ENCODE measurements at regions not wholly inside any gene's neighbourhood (a gene's known extent, or its start where the extent isn't known, plus 50 kb on each side); places are given as distances from the start of the nearest gene placed in this dataset.

DNA sequence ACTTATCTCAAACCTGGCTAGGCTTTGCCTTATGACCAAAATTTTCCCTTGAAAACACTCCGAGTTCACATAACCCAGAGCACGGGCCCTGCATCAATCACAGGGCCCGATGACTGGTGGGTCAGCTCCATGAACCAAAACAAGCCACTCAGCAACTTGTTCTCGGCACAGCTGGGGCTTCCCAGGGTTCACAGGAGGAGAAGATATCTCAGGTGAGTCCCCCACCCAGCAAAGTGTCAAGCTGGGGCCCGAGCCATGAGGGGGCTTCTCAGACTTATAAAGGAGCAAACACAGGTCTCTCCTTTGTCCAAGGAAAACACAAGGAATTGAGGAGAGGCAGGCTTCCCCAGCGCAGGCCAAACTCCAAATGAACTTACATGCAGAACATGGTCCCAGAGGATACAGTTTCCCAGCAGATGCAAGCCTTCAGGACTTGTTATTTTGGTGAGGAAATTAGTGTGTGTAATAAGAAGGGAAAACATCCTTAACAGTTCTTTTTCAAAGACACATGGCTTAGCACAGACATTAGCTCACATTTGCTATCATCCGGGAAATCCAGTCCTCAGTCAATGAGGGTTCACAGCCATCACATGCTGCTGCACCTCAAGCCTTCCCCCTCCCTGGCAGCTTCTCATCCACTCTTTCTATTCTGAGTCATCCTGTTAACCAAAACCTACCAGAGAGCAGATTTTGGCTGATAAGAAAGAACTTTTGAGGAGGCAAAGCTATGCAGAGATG is 98.1 kb upstream of the NFIA start:
- TF ChIP-seq, protein P1, sequence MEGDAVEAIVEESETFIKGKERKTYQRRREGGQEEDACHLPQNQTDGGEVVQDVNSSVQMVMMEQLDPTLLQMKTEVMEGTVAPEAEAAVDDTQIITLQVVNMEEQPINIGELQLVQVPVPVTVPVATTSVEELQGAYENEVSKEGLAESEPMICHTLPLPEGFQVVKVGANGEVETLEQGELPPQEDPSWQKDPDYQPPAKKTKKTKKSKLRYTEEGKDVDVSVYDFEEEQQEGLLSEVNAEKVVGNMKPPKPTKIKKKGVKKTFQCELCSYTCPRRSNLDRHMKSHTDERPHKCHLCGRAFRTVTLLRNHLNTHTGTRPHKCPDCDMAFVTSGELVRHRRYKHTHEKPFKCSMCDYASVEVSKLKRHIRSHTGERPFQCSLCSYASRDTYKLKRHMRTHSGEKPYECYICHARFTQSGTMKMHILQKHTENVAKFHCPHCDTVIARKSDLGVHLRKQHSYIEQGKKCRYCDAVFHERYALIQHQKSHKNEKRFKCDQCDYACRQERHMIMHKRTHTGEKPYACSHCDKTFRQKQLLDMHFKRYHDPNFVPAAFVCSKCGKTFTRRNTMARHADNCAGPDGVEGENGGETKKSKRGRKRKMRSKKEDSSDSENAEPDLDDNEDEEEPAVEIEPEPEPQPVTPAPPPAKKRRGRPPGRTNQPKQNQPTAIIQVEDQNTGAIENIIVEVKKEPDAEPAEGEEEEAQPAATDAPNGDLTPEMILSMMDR (conservative IDR thresholded peaks at IDR 0.05; ENCODE audit: low read depth, low read length) = no peak
- TF ChIP-seq EZH2 (IDR thresholded peaks at IDR 0.05; ENCODE audit: borderline replicate concordance, low read depth, low read length, poor library complexity, severe bottlenecking) = no peak

Measured in A673 (cell line).